WTC11 (cell line): ENCODE measurements at regions not wholly inside any gene's neighbourhood (a gene's known extent, or its start where the extent isn't known, plus 50 kb on each side); places are given as distances from the start of the nearest gene placed in this dataset.
A peak's percentile ranks its signal among the peaks of the same experiment; 100 is the strongest.

ENCODE experiments used
- ATAC-seq: fragments of 200-7000 bp; cut with Tn5 transposase; 2 replicates; pipeline ENCODE4 v1.10.0; 2021; ENCODE audit warnings: mild to moderate bottlenecking, moderate library complexity
- CTCF ChIA-PET: fragments of 300-600 bp; sonication (Branson Sonifier 250); formaldehyde crosslinking; loops from one replicate; lab custom pipeline; 2021; ENCODE audit warnings: antibody characterized with exemption; lab: Charles Lee
- POLR2A ChIA-PET: fragments of 350-600 bp; sonication (Branson Sonifier 250); formaldehyde crosslinking; loops from one replicate; lab custom pipeline; 2021; ENCODE audit warnings: antibody characterized with exemption; lab: Charles Lee
- DNase-seq: peaks from one replicate; pipeline ENCODE4 v3.0.0; 2021; ENCODE audit warnings: low spot score
- H3K27ac Mint-ChIP-seq: 2 replicates; pipeline ENCODE4 v1.8.0; 2021; ENCODE audit warnings: mixed read lengths
- H3K27me3 Mint-ChIP-seq: 2 replicates; pipeline ENCODE4 v1.8.0; 2021; ENCODE audit warnings: low read depth, mild to moderate bottlenecking, moderate library complexity, mixed read lengths
- H3K36me3 Mint-ChIP-seq: 2 replicates; pipeline ENCODE4 v1.8.0; 2021; ENCODE audit warnings: mixed read lengths
- H3K4me1 Mint-ChIP-seq: 2 replicates; pipeline ENCODE4 v1.8.0; 2022; ENCODE audit warnings: mixed read lengths
- H3K4me3 Mint-ChIP-seq: 2 replicates; pipeline ENCODE4 v1.8.0; 2021; ENCODE audit warnings: mild to moderate bottlenecking, moderate library complexity, mixed read lengths
- H3K9me3 Mint-ChIP-seq: 2 replicates; pipeline ENCODE4 v1.8.0; 2021; ENCODE audit warnings: mixed read lengths
- ETV6 ChIP-seq: sonication (generic); formaldehyde crosslinking; IDR thresholded peaks from 2 replicates; pipeline ENCODE4 v1.8.1; 2022; ENCODE audit warnings: mild to moderate bottlenecking, missing genetic modification reagents
- RORB ChIP-seq: fragments of 250-450 bp; sonication (Bioruptor Pico); IDR thresholded peaks from 2 replicates; pipeline ENCODE4 v1.9.0; 2021; ENCODE audit warnings: mild to moderate bottlenecking
- ZBTB21 ChIP-seq: sonication (generic); formaldehyde crosslinking; IDR thresholded peaks from 2 replicates; pipeline ENCODE4 v1.8.1; 2023; ENCODE audit warnings: mild to moderate bottlenecking, missing genetic modification reagents, borderline replicate concordance
- ZNF425 ChIP-seq: fragments of 250-450 bp; sonication (Bioruptor Pico); conservative IDR thresholded peaks from 2 replicates; pipeline ENCODE4 v1.9.0; 2021; ENCODE audit warnings: mild to moderate bottlenecking
- TF ChIP-seq, protein P1 (sequence below): sonication (generic); formaldehyde crosslinking; IDR thresholded peaks from 2 replicates; pipeline ENCODE4 v1.8.0; 2022; ENCODE audit warnings: mild to moderate bottlenecking, missing genetic modification reagents
- TF ChIP-seq, protein P2 (sequence below): sonication (generic); formaldehyde crosslinking; conservative IDR thresholded peaks from 2 replicates; pipeline ENCODE4 v1.8.1; 2023; ENCODE audit warnings: mild to moderate bottlenecking, low read depth, missing genetic modification reagents, moderate library complexity
- TF ChIP-seq, protein P3 (sequence below): sonication (generic); formaldehyde crosslinking; IDR thresholded peaks from 2 replicates; pipeline ENCODE4 v1.8.1; 2022; ENCODE audit warnings: low read depth, mild to moderate bottlenecking, moderate library complexity, missing genetic modification reagents, borderline replicate concordance
- TF ChIP-seq, protein P4 (sequence below): sonication (generic); formaldehyde crosslinking; IDR thresholded peaks from 2 replicates; pipeline ENCODE4 v1.8.1; 2022; ENCODE audit warnings: missing genetic modification reagents, borderline replicate concordance

DNA sequence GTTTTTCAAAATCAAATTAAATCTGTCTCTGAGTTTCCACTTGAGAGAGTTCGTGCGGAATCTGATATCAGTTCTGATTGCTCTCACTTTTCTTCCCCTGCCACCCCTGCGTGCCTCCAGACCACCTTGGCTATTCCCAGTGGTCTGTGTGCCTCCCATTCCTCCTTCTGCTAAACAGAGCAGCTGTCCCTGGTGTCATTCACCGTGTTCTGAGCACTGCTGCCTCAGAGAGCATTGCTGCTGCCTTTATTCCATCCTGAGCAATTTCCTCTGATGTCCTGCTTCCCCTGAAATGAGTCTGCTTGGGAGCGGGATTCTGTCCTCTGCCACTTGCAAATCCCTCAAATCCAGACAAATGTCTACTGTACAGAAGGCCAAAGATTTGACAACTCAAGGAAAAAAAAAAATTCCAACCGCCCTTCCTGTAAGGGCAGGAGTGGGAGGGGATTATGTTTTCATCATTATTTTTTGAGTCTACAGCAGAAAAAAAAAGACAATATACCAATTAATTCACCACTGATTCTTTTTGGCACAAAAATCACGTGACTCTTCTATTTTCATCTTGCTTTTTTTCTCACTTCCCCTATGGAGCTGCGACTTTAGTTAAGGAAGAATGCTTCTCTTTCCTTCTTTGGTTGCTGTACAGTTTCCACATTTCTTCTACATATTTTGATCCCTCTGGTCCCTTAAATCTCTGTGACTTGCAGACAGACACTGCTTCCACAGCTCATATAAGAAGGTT lies 833.0 kb downstream of the EPHA7 start (continued):
- TF ChIP-seq, protein P1, sequence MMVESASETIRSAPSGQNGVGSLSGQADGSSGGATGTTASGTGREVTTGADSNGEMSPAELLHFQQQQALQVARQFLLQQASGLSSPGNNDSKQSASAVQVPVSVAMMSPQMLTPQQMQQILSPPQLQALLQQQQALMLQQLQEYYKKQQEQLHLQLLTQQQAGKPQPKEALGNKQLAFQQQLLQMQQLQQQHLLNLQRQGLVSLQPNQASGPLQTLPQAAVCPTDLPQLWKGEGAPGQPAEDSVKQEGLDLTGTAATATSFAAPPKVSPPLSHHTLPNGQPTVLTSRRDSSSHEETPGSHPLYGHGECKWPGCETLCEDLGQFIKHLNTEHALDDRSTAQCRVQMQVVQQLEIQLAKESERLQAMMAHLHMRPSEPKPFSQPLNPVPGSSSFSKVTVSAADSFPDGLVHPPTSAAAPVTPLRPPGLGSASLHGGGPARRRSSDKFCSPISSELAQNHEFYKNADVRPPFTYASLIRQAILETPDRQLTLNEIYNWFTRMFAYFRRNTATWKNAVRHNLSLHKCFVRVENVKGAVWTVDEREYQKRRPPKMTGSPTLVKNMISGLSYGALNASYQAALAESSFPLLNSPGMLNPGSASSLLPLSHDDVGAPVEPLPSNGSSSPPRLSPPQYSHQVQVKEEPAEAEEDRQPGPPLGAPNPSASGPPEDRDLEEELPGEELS (CRISPR knock-in tag): no peak
- TF ChIP-seq, protein P2, sequence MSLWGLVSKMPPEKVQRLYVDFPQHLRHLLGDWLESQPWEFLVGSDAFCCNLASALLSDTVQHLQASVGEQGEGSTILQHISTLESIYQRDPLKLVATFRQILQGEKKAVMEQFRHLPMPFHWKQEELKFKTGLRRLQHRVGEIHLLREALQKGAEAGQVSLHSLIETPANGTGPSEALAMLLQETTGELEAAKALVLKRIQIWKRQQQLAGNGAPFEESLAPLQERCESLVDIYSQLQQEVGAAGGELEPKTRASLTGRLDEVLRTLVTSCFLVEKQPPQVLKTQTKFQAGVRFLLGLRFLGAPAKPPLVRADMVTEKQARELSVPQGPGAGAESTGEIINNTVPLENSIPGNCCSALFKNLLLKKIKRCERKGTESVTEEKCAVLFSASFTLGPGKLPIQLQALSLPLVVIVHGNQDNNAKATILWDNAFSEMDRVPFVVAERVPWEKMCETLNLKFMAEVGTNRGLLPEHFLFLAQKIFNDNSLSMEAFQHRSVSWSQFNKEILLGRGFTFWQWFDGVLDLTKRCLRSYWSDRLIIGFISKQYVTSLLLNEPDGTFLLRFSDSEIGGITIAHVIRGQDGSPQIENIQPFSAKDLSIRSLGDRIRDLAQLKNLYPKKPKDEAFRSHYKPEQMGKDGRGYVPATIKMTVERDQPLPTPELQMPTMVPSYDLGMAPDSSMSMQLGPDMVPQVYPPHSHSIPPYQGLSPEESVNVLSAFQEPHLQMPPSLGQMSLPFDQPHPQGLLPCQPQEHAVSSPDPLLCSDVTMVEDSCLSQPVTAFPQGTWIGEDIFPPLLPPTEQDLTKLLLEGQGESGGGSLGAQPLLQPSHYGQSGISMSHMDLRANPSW (CRISPR knock-in tag): no peak

DNA sequence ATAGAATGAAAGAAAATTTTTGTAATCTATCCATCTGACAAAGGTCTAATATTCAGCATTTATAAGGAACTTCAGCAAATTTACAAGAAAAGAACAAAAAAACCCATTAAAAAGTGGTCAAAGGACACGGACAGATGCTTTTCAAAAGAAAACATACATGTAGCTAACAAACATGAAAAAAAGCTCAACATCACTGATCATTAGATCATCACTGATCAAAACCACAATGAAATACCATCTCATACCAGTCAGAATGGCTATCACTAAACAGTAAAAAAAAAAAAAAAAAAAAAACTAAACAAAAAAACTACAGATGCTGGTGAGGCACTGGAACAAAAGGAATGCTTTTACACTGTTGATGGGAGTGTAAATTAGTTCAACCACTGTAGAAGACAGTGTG lies 837.1 kb downstream of the EPHA7 start:
- no peak overlapping the region for H3K27ac Mint-ChIP-seq
- no peak for ATAC-seq
- H3K4me1 Mint-ChIP-seq: peaks cover 4% of the 10 kb centered on the region; the same call in 1 of the 2 replicates
- ChIA-PET CTCF (no interaction called here), POLR2A (no interaction called here)
- no peak for DNase-seq
- no peaks in the 10 kb centered on the region for H3K36me3 Mint-ChIP-seq
- H3K27me3 Mint-ChIP-seq: no peaks in the 10 kb centered on the region
- H3K9me3 Mint-ChIP-seq: peaks cover 31% of the 10 kb centered on the region
- TF ChIP-seq, protein P3, sequence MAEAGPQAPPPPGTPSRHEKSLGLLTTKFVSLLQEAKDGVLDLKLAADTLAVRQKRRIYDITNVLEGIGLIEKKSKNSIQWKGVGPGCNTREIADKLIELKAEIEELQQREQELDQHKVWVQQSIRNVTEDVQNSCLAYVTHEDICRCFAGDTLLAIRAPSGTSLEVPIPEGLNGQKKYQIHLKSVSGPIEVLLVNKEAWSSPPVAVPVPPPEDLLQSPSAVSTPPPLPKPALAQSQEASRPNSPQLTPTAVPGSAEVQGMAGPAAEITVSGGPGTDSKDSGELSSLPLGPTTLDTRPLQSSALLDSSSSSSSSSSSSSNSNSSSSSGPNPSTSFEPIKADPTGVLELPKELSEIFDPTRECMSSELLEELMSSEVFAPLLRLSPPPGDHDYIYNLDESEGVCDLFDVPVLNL (CRISPR knock-in tag): no peak
- TF ChIP-seq ZBTB21 (CRISPR knock-in tag): no peak
- no peak for TF ChIP-seq RORB (CRISPR knock-in tag)
- TF ChIP-seq ETV6 (CRISPR knock-in tag): no peak
- TF ChIP-seq ZNF425 (CRISPR knock-in tag): no peak
- no peak overlapping the region for H3K4me3 Mint-ChIP-seq

- peak; percentile 18 for DNase-seq
- Mint-ChIP-seq H3K4me1 (peaks cover 4% of the 10 kb centered on the region; the same call in 1 of the 2 replicates), H3K27me3 (no peaks in the 10 kb centered on the region), H3K9me3 (peaks cover 31% of the 10 kb centered on the region), H3K27ac (no peak overlapping the region)
- ATAC-seq: peak; percentile 87
- POLR2A ChIA-PET: no interaction called here
- CTCF ChIA-PET: no interaction called here
- TF ChIP-seq, protein P4, sequence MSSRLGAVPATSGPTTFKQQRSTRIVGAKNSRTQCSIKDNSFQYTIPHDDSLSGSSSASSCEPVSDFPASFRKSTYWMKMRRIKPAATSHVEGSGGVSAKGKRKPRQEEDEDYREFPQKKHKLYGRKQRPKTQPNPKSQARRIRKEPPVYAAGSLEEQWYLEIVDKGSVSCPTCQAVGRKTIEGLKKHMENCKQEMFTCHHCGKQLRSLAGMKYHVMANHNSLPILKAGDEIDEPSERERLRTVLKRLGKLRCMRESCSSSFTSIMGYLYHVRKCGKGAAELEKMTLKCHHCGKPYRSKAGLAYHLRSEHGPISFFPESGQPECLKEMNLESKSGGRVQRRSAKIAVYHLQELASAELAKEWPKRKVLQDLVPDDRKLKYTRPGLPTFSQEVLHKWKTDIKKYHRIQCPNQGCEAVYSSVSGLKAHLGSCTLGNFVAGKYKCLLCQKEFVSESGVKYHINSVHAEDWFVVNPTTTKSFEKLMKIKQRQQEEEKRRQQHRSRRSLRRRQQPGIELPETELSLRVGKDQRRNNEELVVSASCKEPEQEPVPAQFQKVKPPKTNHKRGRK (CRISPR knock-in tag): no peak
- TF ChIP-seq, all 79 proteins: peak for 0
- Mint-ChIP-seq H3K36me3 (no peaks in the 10 kb centered on the region), H3K4me3 (no peak overlapping the region)
Measured at GRCh38 chr6:92577077-92577719, 842.2 kb downstream of the EPHA7 start.
